ENCODE measurements at regions not wholly inside any gene's neighbourhood (a gene's known extent, or its start where the extent isn't known, plus 50 kb on each side); places are given as distances from the start of the nearest gene placed in this dataset.
"Not testable (repeated sequence)": the region's sequence is repeated elsewhere in the genome, so short reads cannot be mapped to it uniquely, and the experiment has no call there.

GRCh38 chr6:121678245-121678644, 242.8 kb downstream of the GJA1 start:
- in situ Hi-C loops (cut with MboI; ENCODE audit: low sequenced_read_pairs): no loop called here
- no peak for DNase-seq (ENCODE audit: low spot score in 2 of 2)
- Histone ChIP-seq H3K27me3 (ENCODE audit: low read depth) (no peaks in the 10 kb centered on the region), H3K36me3 (replicated peaks) (no peaks in the 10 kb centered on the region), H3K9me3 (no peaks in the 10 kb centered on the region), H3K4me3 (no peak overlapping the region), H3K4me1 (no peaks in the 10 kb centered on the region)

GRCh38 chr6:121680058-121680457, 244.6 kb downstream of the GJA1 start:
- Histone ChIP-seq H3K36me3 (replicated peaks) (no peaks in the 10 kb centered on the region), H3K4me3 (no peak overlapping the region), H3K27me3 (ENCODE audit: low read depth) (no peaks in the 10 kb centered on the region), H3K4me1 (no peaks in the 10 kb centered on the region), H3K9me3 (no peaks in the 10 kb centered on the region)
- DNase-seq (ENCODE audit: low spot score in 2 of 2): no peak
- in situ Hi-C loops (cut with MboI; ENCODE audit: low sequenced_read_pairs): no loop called here

- Histone ChIP-seq H3K4me1 (no peaks in the 10 kb centered on the region), H3K27me3 (ENCODE audit: low read depth) (no peaks in the 10 kb centered on the region), H3K4me3 (no peak overlapping the region), H3K9me3 (no peaks in the 10 kb centered on the region), H3K36me3 (replicated peaks) (no peaks in the 10 kb centered on the region)
- DNase-seq (ENCODE audit: low spot score in 2 of 2): no peak
- in situ Hi-C loops (cut with MboI; ENCODE audit: low sequenced_read_pairs): no loop called here
These were observed 247.2 kb downstream of the GJA1 start for GRCh38 chr6:121682666-121683065.

GRCh38 chr6:121685806-121686205, 250.4 kb downstream of the GJA1 start:
- H3K4me1 ChIP-seq; H3K9me3 ChIP-seq; H3K4me3 ChIP-seq; in situ Hi-C loops (cut with MboI; ENCODE audit: low sequenced_read_pairs); H3K36me3 ChIP-seq (replicated peaks); H3K27me3 ChIP-seq (ENCODE audit: low read depth); DNase-seq (ENCODE audit: low spot score in 2 of 2): not testable (repeated sequence)

GRCh38 chr6:121686611-121687023, 251.2 kb downstream of the GJA1 start:
- Histone ChIP-seq H3K36me3 (replicated peaks) (no peaks in the 10 kb centered on the region), H3K27me3 (ENCODE audit: low read depth) (no peaks in the 10 kb centered on the region), H3K9me3 (no peaks in the 10 kb centered on the region), H3K4me1 (no peaks in the 10 kb centered on the region), H3K4me3 (no peak overlapping the region)
- no peak for DNase-seq (ENCODE audit: low spot score in 2 of 2)
- in situ Hi-C loops (cut with MboI; ENCODE audit: low sequenced_read_pairs): no loop called here

- H3K9me3 ChIP-seq: no peaks in the 10 kb centered on the region
- no peaks in the 10 kb centered on the region for H3K27me3 ChIP-seq (ENCODE audit: low read depth)
- DNase-seq (ENCODE audit: low spot score in 2 of 2): no peak
- no peaks in the 10 kb centered on the region for H3K36me3 ChIP-seq (replicated peaks)
- no peaks in the 10 kb centered on the region for H3K4me1 ChIP-seq
- H3K4me3 ChIP-seq: no peak overlapping the region
- in situ Hi-C loops (cut with MboI; ENCODE audit: low sequenced_read_pairs): no loop called here
These were observed 253.5 kb downstream of the GJA1 start for GRCh38 chr6:121688974-121689373.

- DNase-seq (ENCODE audit: low spot score in 2 of 2): no peak
- in situ Hi-C loops (cut with MboI; ENCODE audit: low sequenced_read_pairs): no loop called here
- Histone ChIP-seq H3K27me3 (ENCODE audit: low read depth) (no peaks in the 10 kb centered on the region), H3K9me3 (no peaks in the 10 kb centered on the region), H3K4me1 (no peaks in the 10 kb centered on the region), H3K4me3 (no peak overlapping the region), H3K36me3 (replicated peaks) (no peaks in the 10 kb centered on the region)
These were observed 255.7 kb downstream of the GJA1 start for GRCh38 chr6:121691126-121691551.

- H3K4me1 ChIP-seq: no peaks in the 10 kb centered on the region
- no peak overlapping the region for H3K4me3 ChIP-seq
- no peaks in the 10 kb centered on the region for H3K27me3 ChIP-seq (ENCODE audit: low read depth)
- in situ Hi-C loops (cut with MboI; ENCODE audit: low sequenced_read_pairs): no loop called here
- H3K36me3 ChIP-seq (replicated peaks): no peaks in the 10 kb centered on the region
- no peaks in the 10 kb centered on the region for H3K9me3 ChIP-seq
- no peak for DNase-seq (ENCODE audit: low spot score in 2 of 2)
These were observed 258.9 kb downstream of the GJA1 start for GRCh38 chr6:121694389-121694788.

GRCh38 chr6:121694801-121695251, 259.4 kb downstream of the GJA1 start:
- no peak for DNase-seq (ENCODE audit: low spot score in 2 of 2)
- Histone ChIP-seq H3K9me3 (no peaks in the 10 kb centered on the region), H3K27me3 (ENCODE audit: low read depth) (no peaks in the 10 kb centered on the region), H3K4me1 (no peaks in the 10 kb centered on the region), H3K4me3 (no peak overlapping the region), H3K36me3 (replicated peaks) (no peaks in the 10 kb centered on the region)
- in situ Hi-C loops (cut with MboI; ENCODE audit: low sequenced_read_pairs): no loop called here

GRCh38 chr6:121695329-121695728, 259.9 kb downstream of the GJA1 start:
- in situ Hi-C loops (cut with MboI; ENCODE audit: low sequenced_read_pairs): no loop called here
- DNase-seq (ENCODE audit: low spot score in 2 of 2): no peak
- H3K4me3 ChIP-seq: no peak overlapping the region
- H3K9me3 ChIP-seq: no peaks in the 10 kb centered on the region
- no peaks in the 10 kb centered on the region for H3K27me3 ChIP-seq (ENCODE audit: low read depth)
- H3K4me1 ChIP-seq: no peaks in the 10 kb centered on the region
- no peaks in the 10 kb centered on the region for H3K36me3 ChIP-seq (replicated peaks)

- DNase-seq (ENCODE audit: low spot score in 2 of 2): no peak
- Histone ChIP-seq H3K36me3 (replicated peaks) (no peaks in the 10 kb centered on the region), H3K27me3 (ENCODE audit: low read depth) (no peaks in the 10 kb centered on the region), H3K4me3 (no peak overlapping the region), H3K9me3 (no peaks in the 10 kb centered on the region), H3K4me1 (no peaks in the 10 kb centered on the region)
- in situ Hi-C loops (cut with MboI; ENCODE audit: low sequenced_read_pairs): no loop called here
These were observed 262.5 kb downstream of the GJA1 start for GRCh38 chr6:121697921-121698320.

- Histone ChIP-seq H3K4me1 (no peaks in the 10 kb centered on the region), H3K36me3 (replicated peaks) (no peaks in the 10 kb centered on the region), H3K9me3 (no peaks in the 10 kb centered on the region), H3K4me3 (no peak overlapping the region), H3K27me3 (ENCODE audit: low read depth) (no peaks in the 10 kb centered on the region)
- no peak for DNase-seq (ENCODE audit: low spot score in 2 of 2)
- in situ Hi-C loops (cut with MboI; ENCODE audit: low sequenced_read_pairs): no loop called here
These were observed 263.2 kb downstream of the GJA1 start for GRCh38 chr6:121698617-121699016.

GRCh38 chr6:121703129-121703528, 267.7 kb downstream of the GJA1 start:
- H3K4me1 ChIP-seq; H3K4me3 ChIP-seq; DNase-seq (ENCODE audit: low spot score in 2 of 2); H3K27me3 ChIP-seq (ENCODE audit: low read depth); H3K9me3 ChIP-seq; H3K36me3 ChIP-seq (replicated peaks); in situ Hi-C loops (cut with MboI; ENCODE audit: low sequenced_read_pairs): not testable (repeated sequence)

GRCh38 chr6:121711472-121711871, 276.0 kb downstream of the GJA1 start:
- H3K9me3 ChIP-seq: no peaks in the 10 kb centered on the region
- in situ Hi-C loops (cut with MboI; ENCODE audit: low sequenced_read_pairs): no loop called here
- H3K4me1 ChIP-seq: no peaks in the 10 kb centered on the region
- no peaks in the 10 kb centered on the region for H3K36me3 ChIP-seq (replicated peaks)
- DNase-seq (ENCODE audit: low spot score in 2 of 2): no peak
- H3K27me3 ChIP-seq (ENCODE audit: low read depth): no peaks in the 10 kb centered on the region
- H3K4me3 ChIP-seq: no peak overlapping the region

- in situ Hi-C loops (cut with MboI; ENCODE audit: low sequenced_read_pairs): no loop called here
- DNase-seq (ENCODE audit: low spot score in 2 of 2): no peak
- no peak overlapping the region for H3K4me3 ChIP-seq
- H3K36me3 ChIP-seq (replicated peaks): no peaks in the 10 kb centered on the region
- H3K27me3 ChIP-seq (ENCODE audit: low read depth): no peaks in the 10 kb centered on the region; the same call in 1 of the 2 replicates
- H3K4me1 ChIP-seq: no peaks in the 10 kb centered on the region
- H3K9me3 ChIP-seq: no peaks in the 10 kb centered on the region
These were observed 282.2 kb downstream of the GJA1 start for GRCh38 chr6:121717686-121718085.

All from HAP-1 (cell line).